NB4 (cell line): ENCODE measurements at regions not wholly inside any gene's neighbourhood (a gene's known extent, or its start where the extent isn't known, plus 50 kb on each side); places are given as distances from the start of the nearest gene placed in this dataset.

Experiments
- MYC ChIP-seq: IDR thresholded peaks from 2 replicates; pipeline ENCODE4 v1.6.1; 2011; ENCODE audit warnings: low read depth, low read length
- POLR2A ChIP-seq: IDR thresholded peaks from 2 replicates; pipeline ENCODE4 v1.6.1; 2011; ENCODE audit warnings: mild to moderate bottlenecking; ENCODE audit not compliant: insufficient read length; ENCODE audit errors: extremely low read depth
- TF ChIP-seq, protein P1 (sequence below): IDR thresholded peaks from one replicate; pipeline ENCODE4 v1.5.1; 2012; ENCODE audit warnings: low read depth, low read length
- TF ChIP-seq, protein P2 (sequence below): IDR thresholded peaks from 2 replicates; pipeline ENCODE4 v1.6.1; 2011; ENCODE audit warnings: low read depth, low read length

DNA sequence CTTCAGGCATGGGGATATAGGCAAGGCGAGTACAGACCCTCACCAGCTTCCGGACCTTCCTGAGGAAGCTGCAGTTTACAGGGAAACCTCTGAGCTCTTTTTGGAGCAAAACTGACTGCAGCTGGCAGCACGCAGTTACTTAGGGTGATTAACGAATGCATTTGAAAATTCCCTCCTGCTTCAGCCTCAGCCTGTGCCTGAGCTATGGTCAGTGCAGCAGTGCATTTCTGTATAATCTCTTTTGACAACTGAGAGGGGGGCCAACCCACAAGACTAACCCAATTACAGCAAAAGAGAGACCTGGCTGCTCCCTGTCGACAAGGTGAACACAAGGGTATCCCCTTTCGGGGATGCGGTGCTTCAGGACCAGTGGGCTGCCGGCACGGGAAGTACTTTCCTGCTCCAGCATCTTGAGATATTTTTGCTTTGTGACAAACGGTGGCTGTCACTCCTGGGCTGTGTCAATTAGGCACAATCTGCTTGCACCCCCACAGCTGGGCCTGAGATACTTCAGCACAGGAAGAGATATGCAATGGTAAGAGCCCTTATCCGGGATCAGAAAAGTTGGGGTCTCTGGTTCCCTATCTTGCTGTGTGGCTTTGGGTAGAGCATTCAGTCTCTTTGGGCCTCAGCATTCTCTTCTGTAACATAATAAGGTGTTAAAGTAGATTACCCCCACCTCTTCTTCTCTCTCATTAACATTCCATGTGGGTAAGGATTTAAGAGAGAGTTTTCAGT lies 141.0 kb downstream of the TMEM17 start:
- TF ChIP-seq, protein P1, sequence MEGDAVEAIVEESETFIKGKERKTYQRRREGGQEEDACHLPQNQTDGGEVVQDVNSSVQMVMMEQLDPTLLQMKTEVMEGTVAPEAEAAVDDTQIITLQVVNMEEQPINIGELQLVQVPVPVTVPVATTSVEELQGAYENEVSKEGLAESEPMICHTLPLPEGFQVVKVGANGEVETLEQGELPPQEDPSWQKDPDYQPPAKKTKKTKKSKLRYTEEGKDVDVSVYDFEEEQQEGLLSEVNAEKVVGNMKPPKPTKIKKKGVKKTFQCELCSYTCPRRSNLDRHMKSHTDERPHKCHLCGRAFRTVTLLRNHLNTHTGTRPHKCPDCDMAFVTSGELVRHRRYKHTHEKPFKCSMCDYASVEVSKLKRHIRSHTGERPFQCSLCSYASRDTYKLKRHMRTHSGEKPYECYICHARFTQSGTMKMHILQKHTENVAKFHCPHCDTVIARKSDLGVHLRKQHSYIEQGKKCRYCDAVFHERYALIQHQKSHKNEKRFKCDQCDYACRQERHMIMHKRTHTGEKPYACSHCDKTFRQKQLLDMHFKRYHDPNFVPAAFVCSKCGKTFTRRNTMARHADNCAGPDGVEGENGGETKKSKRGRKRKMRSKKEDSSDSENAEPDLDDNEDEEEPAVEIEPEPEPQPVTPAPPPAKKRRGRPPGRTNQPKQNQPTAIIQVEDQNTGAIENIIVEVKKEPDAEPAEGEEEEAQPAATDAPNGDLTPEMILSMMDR: no peak
- TF ChIP-seq MYC (no peak), POLR2A (no peak)
- TF ChIP-seq, protein P2, sequence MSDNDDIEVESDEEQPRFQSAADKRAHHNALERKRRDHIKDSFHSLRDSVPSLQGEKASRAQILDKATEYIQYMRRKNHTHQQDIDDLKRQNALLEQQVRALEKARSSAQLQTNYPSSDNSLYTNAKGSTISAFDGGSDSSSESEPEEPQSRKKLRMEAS: no peak
